H9 (cell line): ENCODE measurements at regions not wholly inside any gene's neighbourhood (a gene's known extent, or its start where the extent isn't known, plus 50 kb on each side); places are given as distances from the start of the nearest gene placed in this dataset.

Source experiments
- DNase-seq: peaks from one replicate; pipeline ENCODE4 v3.0.0-alpha.2; 2017
- H2AFZ ChIP-seq: one replicate; pipeline ENCODE4 v1.6.1; 2013; ENCODE audit warnings: mild to moderate bottlenecking, low read length, control low read depth, moderate library complexity
- H2AK5ac ChIP-seq: 2 replicates; pipeline ENCODE4 v1.6.1; 2013; ENCODE audit warnings: low read length, control low read depth, mixed read lengths; ENCODE audit not compliant: insufficient read length
- H2BK120ac ChIP-seq: one replicate; pipeline ENCODE4 v1.6.1; 2013; ENCODE audit warnings: low read depth, mild to moderate bottlenecking, low read length, control low read depth, inconsistent platforms; ENCODE audit not compliant: poor library complexity, severe bottlenecking
- H2BK12ac ChIP-seq: 2 replicates; pipeline ENCODE4 v1.6.1; 2013; ENCODE audit warnings: low read length, control low read depth, mixed read lengths, low read depth; ENCODE audit not compliant: insufficient read length
- H2BK15ac ChIP-seq: 2 replicates; pipeline ENCODE4 v1.6.1; 2013; ENCODE audit warnings: low read depth, low read length, control low read depth
- H2BK20ac ChIP-seq: one replicate; pipeline ENCODE4 v1.6.1; 2013; ENCODE audit warnings: low read depth, mild to moderate bottlenecking, low read length, control low read depth, inconsistent platforms; ENCODE audit not compliant: poor library complexity, severe bottlenecking
- H2BK5ac ChIP-seq: 2 replicates; pipeline ENCODE4 v1.6.1; 2013; ENCODE audit warnings: low read length, control low read depth, mixed read lengths; ENCODE audit not compliant: insufficient read length
- H3K14ac ChIP-seq: 2 replicates; pipeline ENCODE4 v1.6.1; 2013; ENCODE audit warnings: low read length, control low read depth; ENCODE audit not compliant: insufficient read depth
- H3K18ac ChIP-seq: 2 replicates; pipeline ENCODE4 v1.6.1; 2013; ENCODE audit warnings: low read depth, mild to moderate bottlenecking, mixed read lengths, low read length, control low read depth; ENCODE audit not compliant: insufficient read length
- H3K23ac ChIP-seq: 2 replicates; pipeline ENCODE4 v1.6.1; 2013; ENCODE audit warnings: low read length, control low read depth, mixed read lengths, low read depth; ENCODE audit not compliant: insufficient read length
- H3K23me2 ChIP-seq: 2 replicates; pipeline ENCODE4 v1.6.1; 2013; ENCODE audit warnings: low read depth, mild to moderate bottlenecking, mixed read lengths, low read length, control low read depth; ENCODE audit not compliant: insufficient read length, poor library complexity, severe bottlenecking
- H3K27ac ChIP-seq: 2 replicates; pipeline ENCODE4 v1.5.1; 2013; ENCODE audit warnings: low read length, control low read depth, mixed read lengths, low read depth; ENCODE audit not compliant: insufficient read length
- H3K27me3 ChIP-seq: 2 replicates; pipeline ENCODE4 v1.6.1; 2013; ENCODE audit warnings: low read length, control low read depth, inconsistent platforms; ENCODE audit not compliant: insufficient read depth
- H3K4ac ChIP-seq: 2 replicates; pipeline ENCODE4 v1.6.1; 2013; ENCODE audit warnings: low read depth, mild to moderate bottlenecking, control low read depth, inconsistent platforms, low read length, moderate library complexity
- H3K4me1 ChIP-seq: 2 replicates; pipeline ENCODE4 v1.6.1; 2013; ENCODE audit warnings: low read length, control low read depth, inconsistent platforms; ENCODE audit not compliant: insufficient read depth
- H3K4me2 ChIP-seq: 2 replicates; pipeline ENCODE4 v1.6.1; 2013; ENCODE audit warnings: low read length, control low read depth, mixed read lengths; ENCODE audit not compliant: insufficient read length, insufficient read depth
- H3K56ac ChIP-seq: 2 replicates; pipeline ENCODE4 v1.6.1; 2013; ENCODE audit warnings: low read depth, mild to moderate bottlenecking, mixed read lengths, low read length, control low read depth; ENCODE audit not compliant: insufficient read length
- H3K79me1 ChIP-seq: 2 replicates; pipeline ENCODE4 v1.6.1; 2013; ENCODE audit warnings: low read depth, mild to moderate bottlenecking, moderate library complexity, low read length, control low read depth, inconsistent platforms; ENCODE audit not compliant: insufficient read depth, poor library complexity, severe bottlenecking
- H3K79me2 ChIP-seq: 2 replicates; pipeline ENCODE4 v1.6.1; 2013; ENCODE audit warnings: low read length, control low read depth, inconsistent platforms; ENCODE audit not compliant: insufficient read depth
- H3K9ac ChIP-seq: 2 replicates; pipeline ENCODE4 v1.6.1; 2013; ENCODE audit warnings: low read length, control low read depth, mixed read lengths; ENCODE audit not compliant: insufficient read length; ENCODE audit errors: extremely low read depth
- H3K9me3 ChIP-seq: one replicate; pipeline ENCODE4 v1.6.1; 2013; ENCODE audit warnings: low read depth, low read length, inconsistent platforms; ENCODE audit not compliant: control insufficient read depth
- H3T11ph ChIP-seq: one replicate; pipeline ENCODE4 v1.6.1; 2013; ENCODE audit warnings: mild to moderate bottlenecking, low read length, control low read depth, inconsistent platforms
- H4K20me1 ChIP-seq: one replicate; pipeline ENCODE4 v1.6.1; 2013; ENCODE audit not compliant: control insufficient read depth, insufficient read length, insufficient read depth
- H4K5ac ChIP-seq: 2 replicates; pipeline ENCODE4 v1.6.1; 2013; ENCODE audit warnings: low read depth, mild to moderate bottlenecking, mixed read lengths, low read length, control low read depth; ENCODE audit not compliant: insufficient read length
- H4K8ac ChIP-seq: replicated peaks from 2 replicates; pipeline ENCODE4 v1.6.1; 2013; ENCODE audit warnings: low read length, control low read depth, mixed read lengths, low read depth; ENCODE audit not compliant: insufficient read length
- H4K91ac ChIP-seq: 2 replicates; pipeline ENCODE4 v1.6.1; 2013; ENCODE audit warnings: low read depth, mild to moderate bottlenecking, moderate library complexity, mixed read lengths, low read length, control low read depth; ENCODE audit not compliant: insufficient read length
- H3K27ac Mint-ChIP-seq, 3 experiments: 2 replicates in 2 of 3; 3 replicates in 1 of 3; pipeline ENCODE4 v1.8.0; 2020 to 2021; ENCODE audit warnings: mixed read lengths in 3 of 3, mild to moderate bottlenecking in 1 of 3, moderate library complexity in 1 of 3
- H3K27me3 Mint-ChIP-seq: 2 replicates; pipeline ENCODE4 v1.8.0; 2021; ENCODE audit warnings: low read depth, mild to moderate bottlenecking, moderate library complexity, mixed read lengths
- H3K36me3 Mint-ChIP-seq, 3 experiments: 2 replicates in 2 of 3; 3 replicates in 1 of 3; pipeline ENCODE4 v1.8.0; 2020 to 2021; ENCODE audit warnings: low read depth in 3 of 3, mixed read lengths in 3 of 3; ENCODE audit not compliant: insufficient read depth in 1 of 3
- H3K4me1 Mint-ChIP-seq, 2 experiments: 2 replicates each; pipeline ENCODE4 v1.8.0; 2020; ENCODE audit warnings: mixed read lengths in 2 of 2
- H3K4me3 Mint-ChIP-seq, 2 experiments: 2 replicates in 1 of 2; 3 replicates in 1 of 2; pipeline ENCODE4 v1.8.0; 2020 to 2021; ENCODE audit warnings: mild to moderate bottlenecking in 2 of 2, mixed read lengths in 2 of 2, moderate library complexity in 1 of 2
- H3K9me3 Mint-ChIP-seq, 2 experiments: 2 replicates in 1 of 2; 3 replicates in 1 of 2; pipeline ENCODE4 v1.8.0; 2020; ENCODE audit warnings: mild to moderate bottlenecking in 2 of 2, mixed read lengths in 2 of 2, moderate library complexity in 1 of 2
- CTCF ChIP-seq: fragments of 200-600 bp; sonication (generic); conservative IDR thresholded peaks from 3 replicates; pipeline ENCODE4 v1.8.0; 2021; ENCODE audit warnings: antibody characterized with exemption, mild to moderate bottlenecking
- WGBS: extraction: QIAGEN DNeasy Blood & Tissue Kit; methylation state at CpG from one replicate; pipeline ENCODE4 v1.1.7; 2013; ENCODE audit warnings: missing lambda C conversion rate, low lambda C conversion rate, mixed read lengths; ENCODE audit not compliant: insufficient read length; ENCODE audit errors: extremely low coverage; 5-methylcytosine and 5-hydroxymethylcytosine counted together

GRCh38 chr13:90331974-90332373, 1015.5 kb upstream of the MIR17HG start:
- Histone ChIP-seq H3K27ac (no peak overlapping the region), H4K91ac (no peak overlapping the region), H4K8ac (no peak overlapping the region), H3T11ph (no peak overlapping the region), H2AFZ (no peak overlapping the region), H4K5ac (no peak overlapping the region), H4K20me1 (no peaks in the 10 kb centered on the region), H3K9me3 (no peaks in the 10 kb centered on the region), H3K9ac (no peak overlapping the region), H3K79me2 (no peaks in the 10 kb centered on the region), H3K4me1 (no peaks in the 10 kb centered on the region), H3K14ac (no peak overlapping the region), H3K4ac (no peak overlapping the region), H2BK15ac (no peak overlapping the region), H3K56ac (no peak overlapping the region), H3K79me1 (no peaks in the 10 kb centered on the region), H2BK20ac (no peak overlapping the region), H3K18ac (no peak overlapping the region), H3K4me2 (no peak overlapping the region), H2AK5ac (no peak overlapping the region), H3K27me3 (no peaks in the 10 kb centered on the region), H3K23me2 (no peaks in the 10 kb centered on the region), H2BK5ac (no peak overlapping the region), H2BK12ac (no peak overlapping the region), H3K23ac (no peak overlapping the region), H2BK120ac (no peak overlapping the region)
- Mint-ChIP-seq H3K36me3 (no peaks in the 10 kb centered on the region), H3K4me3 (no peak overlapping the region), H3K4me1 (peaks cover 0 to 2% of the 10 kb centered on the region in 2 experiments; a peak in 1 of 4 replicates), H3K27me3 (no peaks in the 10 kb centered on the region), H3K9me3 (no peaks in the 10 kb centered on the region), H3K27ac (no peak overlapping the region)
- no CpG with 5 or more reads among the region's 1 CpG for WGBS
- no peak for DNase-seq
- no peak for TF ChIP-seq CTCF
